ENCODE measurements at regions not wholly inside any gene's neighbourhood (a gene's known extent, or its start where the extent isn't known, plus 50 kb on each side); places are given as distances from the start of the nearest gene placed in this dataset.
"Not testable (repeated sequence)": the region's sequence is repeated elsewhere in the genome, so short reads cannot be mapped to it uniquely, and the experiment has no call there.

DNA sequence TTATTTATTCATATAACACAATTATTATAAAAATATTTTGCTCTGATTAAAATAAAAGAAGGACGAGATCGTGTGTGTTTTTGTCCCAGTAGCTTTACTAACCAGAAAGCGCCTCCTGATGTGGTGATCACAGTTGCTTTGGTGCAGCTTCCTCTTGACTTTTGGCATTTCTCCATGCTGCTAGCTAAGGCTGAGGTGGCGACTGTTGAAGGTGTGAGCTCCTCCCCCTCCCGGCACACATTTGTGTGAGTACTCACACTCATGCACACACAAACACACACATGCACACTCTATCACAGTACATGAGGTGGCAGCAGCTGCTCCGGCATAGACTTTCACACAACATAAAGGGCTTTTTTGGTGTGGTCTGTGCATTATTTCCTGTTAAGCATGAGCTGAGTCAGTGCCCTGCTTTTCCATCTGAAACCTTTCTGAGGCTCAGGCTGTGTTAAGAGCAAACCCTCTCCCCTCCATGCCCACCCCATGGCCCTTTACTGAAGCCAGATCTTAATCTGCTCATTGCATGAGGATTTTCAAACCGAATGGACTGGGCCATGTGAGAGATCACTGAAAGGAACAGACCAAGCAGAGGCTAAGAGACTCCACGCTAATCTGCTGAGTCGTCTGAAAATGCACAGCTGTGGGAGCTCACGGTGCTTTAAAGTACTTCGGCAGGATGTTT, 53.3 kb downstream of the FOXD4L1 start:
- DNase-seq = peak; percentile 11 to 67

DNA sequence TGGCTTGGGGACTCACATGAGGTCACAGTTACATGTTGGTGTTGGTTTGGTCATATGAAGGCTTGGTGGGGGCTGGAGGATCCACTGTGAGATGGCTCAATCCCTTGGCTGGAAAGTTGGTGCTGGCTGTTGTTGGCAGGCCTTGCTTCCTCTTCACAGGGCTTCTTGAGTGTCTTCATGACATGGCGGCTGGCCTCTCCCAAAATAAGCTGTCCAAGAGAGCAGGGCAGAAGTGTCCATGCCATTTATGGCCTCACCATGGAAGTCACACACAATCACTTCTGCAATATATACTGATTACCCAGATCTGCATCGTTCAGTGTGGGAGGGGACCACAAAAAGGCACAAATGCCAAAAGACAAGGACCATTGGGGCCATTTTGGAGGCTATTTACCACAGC, 61.4 kb downstream of the FOXD4L1 start:
- DNase-seq = not testable (repeated sequence)

DNA sequence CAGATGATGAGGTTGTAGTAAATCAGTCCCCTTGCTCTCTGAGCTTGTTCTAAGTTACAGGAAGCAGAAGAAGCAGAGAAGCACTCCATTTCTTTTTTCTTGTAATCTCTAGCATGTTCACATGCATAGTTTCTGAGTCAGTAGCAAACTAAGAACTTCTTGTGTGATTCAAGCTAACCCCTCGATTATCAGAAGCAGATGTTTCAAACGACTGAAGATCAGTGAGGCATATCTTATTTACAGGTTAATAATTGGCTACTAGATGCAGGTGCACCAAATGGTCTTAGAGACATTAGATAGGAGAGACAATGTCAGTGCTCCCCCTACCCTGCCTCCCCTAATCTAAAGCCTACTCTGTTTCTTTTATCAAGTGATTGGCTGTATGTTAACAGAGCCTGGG, 64.2 kb downstream of the FOXD4L1 start:
- not testable (repeated sequence) for DNase-seq

DNA sequence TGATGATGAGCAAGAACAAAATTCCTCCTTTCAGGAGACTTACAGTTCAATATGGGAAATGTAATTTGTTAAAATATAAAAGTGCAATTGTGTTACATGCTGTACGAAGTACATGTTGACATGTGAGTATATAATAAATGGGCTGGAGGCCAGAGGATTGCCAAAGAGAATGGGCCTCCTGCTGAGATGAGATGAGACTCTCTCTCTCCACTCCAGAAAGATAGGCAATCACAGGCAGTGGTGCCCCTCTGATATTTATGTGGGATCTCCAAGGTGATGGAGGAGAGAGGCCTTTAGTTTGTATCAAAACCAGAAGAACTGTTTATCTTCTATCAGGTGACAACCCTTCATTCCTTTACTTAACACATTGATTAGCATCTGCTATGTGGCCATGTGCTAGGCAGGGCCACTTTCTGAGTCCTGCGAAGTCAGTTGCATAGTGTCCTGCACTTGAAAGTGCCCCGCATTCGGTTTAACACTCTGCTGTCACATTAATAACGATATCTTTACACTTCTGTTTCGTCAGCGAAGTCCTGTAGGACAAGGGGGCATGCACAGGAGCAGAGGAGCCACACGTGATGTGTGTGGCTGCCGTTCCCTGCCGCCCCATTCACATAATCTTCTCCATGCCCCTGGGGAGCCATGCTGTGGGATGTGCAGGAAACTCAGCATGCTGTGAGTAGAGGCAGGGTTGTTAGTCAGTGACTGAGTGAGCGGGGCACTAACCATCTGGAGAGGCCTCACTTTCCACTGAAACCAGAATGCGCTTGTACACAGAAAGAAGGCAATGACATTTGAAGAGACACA, 60.2 kb upstream of the RABL2A start:
- DNase-seq = not testable (repeated sequence)

DNA sequence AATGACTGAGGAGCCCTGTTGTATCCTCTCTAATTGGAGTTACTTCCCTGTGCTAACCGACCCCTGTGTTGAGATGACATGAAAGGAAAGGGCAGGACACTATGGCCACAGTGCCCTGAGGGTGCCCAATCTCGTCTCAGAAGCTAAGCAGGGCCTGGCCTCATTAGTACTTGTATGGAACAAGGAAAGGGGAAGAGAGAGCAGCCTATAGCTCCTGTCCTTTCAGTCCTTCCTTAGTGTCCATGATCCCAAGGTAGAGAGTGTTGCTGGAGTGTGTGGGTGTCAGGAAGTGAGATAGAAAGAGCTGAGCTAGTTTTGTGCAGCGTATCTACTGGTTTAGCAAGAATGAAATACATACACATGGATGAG, 59.6 kb upstream of the RABL2A start:
- not testable (repeated sequence) for DNase-seq

DNA sequence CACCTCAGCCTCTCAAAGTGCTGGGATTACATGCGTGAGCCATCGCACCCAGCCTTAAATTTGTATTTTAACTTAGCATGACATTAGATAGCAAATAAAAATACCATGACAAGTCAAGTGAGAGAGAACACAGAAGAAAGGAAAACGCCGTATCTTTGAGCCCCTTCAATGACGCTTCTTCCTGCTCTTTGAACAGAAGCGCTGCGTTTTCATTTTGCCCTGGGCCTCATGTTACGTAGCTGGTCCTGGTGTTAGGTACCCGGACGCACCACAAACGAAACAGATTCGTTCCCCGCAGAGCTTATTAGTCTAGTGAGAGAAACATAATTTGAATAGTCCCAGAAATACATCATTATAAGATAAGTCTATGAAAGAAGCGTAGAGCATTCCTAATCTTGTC, 58.8 kb upstream of the RABL2A start:
- DNase-seq = not testable (repeated sequence)

DNA sequence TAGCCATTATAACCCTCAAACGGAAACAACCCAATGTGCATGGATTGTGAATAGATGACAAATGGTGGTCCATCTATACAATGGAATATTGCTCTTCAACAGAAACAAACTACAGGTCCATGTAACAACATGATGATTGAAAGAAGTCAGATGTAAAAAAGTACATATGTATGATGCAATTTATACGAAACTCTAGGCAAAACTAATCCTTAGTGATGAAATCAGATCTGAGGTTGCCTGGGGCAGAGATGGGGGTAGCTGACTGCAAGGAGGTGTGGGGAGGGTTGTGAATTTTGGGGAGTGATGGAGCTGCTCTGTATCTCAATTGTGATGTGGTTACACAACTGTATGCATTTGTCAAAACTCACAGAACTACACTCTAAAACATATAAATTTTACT, 57.0 kb upstream of the RABL2A start:
- DNase-seq = not testable (repeated sequence)

DNA sequence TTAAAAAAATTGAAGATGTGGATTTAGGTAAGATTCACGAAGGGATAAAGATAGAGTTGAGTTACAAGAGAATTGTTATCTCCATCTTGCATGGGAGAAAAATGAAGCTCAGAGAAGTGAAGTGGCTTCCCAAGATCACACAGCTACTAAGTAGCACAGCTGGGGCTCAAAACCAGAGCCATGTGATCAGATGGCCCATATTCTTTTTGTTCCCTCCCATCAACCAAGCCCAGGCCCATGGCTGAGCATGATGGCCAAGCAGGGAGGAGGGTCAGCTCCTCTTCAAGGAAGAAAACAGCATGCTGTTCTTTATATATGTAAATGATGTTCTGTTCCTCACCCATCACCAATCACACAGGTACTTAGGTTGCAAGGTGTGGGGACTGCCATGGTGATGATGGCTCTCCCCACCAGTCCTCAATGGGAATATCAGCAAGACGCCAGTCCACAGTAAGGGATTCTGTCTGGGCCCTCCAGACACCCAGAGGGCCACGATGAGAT, 56.5 kb upstream of the RABL2A start:
- DNase-seq = not testable (repeated sequence)

DNA sequence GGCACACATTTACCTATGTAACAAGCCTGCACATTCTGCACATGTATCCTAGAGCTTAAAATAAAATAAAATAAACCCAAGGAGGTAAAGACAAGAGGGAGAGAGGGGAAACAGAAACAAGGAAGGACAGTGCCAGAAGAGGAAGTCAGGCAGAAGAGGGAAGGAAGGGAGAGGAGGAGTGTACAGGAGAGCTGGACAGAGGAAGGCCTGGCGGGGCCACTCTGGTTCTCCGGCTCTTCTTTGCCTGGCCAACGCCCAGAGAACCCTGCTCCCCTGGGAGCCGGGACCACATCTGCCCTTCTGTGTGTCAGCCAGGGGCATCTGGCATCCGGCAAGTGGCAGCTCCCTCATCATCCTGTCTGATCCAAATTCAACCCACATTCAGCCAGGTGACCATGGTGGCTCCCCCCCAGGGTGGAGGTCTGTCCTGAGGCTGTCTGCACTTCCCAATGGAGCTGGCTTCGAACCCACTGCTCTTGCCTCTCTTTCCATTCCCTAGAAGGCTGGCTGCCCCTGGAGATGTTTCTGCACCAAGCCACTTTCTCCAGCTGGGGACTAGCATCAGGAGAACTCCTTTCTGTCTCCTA, 55.5 kb upstream of the RABL2A start:
- DNase-seq = not testable (repeated sequence)

DNA sequence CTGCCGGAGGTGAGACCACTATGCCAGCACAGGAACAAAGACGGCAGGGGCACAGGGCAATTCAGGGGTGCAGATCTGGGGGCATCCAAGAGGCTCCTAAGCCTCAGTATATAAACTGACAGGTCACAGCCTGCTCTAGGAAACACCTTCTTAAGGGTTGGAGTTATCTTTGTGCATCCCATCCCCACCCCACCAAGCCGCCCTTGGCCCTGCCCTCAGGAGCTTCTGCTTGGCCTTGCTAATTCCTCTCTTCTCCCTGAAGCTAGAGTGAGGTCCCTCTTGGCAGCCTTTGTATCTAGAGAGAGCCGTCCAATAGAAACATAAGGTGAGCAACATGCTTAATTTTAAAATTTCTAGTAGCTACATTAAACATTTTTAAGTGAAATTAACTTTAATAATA, 51.3 kb upstream of the RABL2A start:
- DNase-seq = not testable (repeated sequence)

DNA sequence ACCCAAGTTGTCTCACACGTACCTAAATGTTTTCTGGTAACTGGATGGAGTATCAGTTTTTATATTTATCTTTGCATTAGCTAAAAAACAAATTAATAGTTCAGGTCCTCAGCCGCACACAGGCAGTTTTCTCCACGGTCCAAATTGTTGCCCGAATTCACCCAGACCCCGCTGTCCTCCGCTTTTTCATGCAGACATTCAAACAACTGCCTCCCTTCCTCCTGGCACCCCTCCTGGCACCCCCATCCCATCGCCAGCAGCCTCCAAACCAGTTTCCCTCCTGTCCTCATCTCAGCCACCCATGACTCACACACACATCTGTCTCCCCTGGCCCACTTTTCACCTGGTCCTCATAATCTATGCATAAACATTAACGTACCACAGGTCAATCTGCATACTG, 50.7 kb upstream of the RABL2A start:
- not testable (repeated sequence) for DNase-seq

Data from stimulated activated CD4-positive, alpha-beta T cell treated with anti-CD3 and anti-CD28 coated beads, Interleukin-4, amount 100 ng/mL, for 4 hours (primary cell).